ENCODE measurements at regions not wholly inside any gene's neighbourhood (a gene's known extent, or its start where the extent isn't known, plus 50 kb on each side); places are given as distances from the start of the nearest gene placed in this dataset.

DNA sequence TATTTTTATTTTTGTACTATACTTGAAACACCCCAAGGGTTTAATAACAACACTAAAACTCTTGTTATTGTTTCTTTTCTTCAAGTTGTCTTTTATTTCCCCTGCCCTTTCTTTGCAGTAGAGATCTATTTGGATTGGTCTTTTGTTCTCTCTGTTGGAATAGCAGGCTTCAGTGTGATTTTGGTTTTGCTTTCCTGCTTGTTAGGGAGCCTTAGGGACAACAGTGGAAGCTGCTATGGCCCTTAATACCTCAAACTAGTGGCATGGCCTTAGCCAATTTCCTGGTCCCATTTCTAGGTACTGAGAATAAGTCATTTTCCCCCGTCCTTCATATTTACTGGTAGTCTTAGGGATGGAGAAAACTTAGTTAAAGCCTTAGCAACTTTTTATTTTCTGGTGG, 535.4 kb upstream of the NDST4 start:
- no peak for DNase-seq
- Histone ChIP-seq H4K20me1 (ENCODE audit: control insufficient read depth, insufficient read depth, insufficient read length) (no peaks in the 10 kb centered on the region), H3K79me2 (ENCODE audit: insufficient read depth, low read length) (no peaks in the 10 kb centered on the region), H2BK20ac (ENCODE audit: low read depth, low read length, poor library complexity, severe bottlenecking) (no peak overlapping the region), H3K4ac (ENCODE audit: low read depth, low read length) (no peak overlapping the region), H2BK5ac (ENCODE audit: insufficient read length, low read length) (no peak overlapping the region), H4K5ac (ENCODE audit: insufficient read length, low read depth, low read length) (no peak overlapping the region), H3K4me1 (ENCODE audit: insufficient read depth, low read length) (no peaks in the 10 kb centered on the region), H3K9ac (ENCODE audit: extremely low read depth, insufficient read length, low read length) (no peak overlapping the region), H3K14ac (ENCODE audit: insufficient read depth, low read length) (no peak overlapping the region), H3K56ac (ENCODE audit: insufficient read length, low read depth, low read length) (no peak overlapping the region), H3K18ac (ENCODE audit: insufficient read length, low read depth, low read length) (no peak overlapping the region), H3K27ac (ENCODE audit: insufficient read length, low read depth, low read length) (no peak overlapping the region), H2AK5ac (ENCODE audit: insufficient read length, low read length) (no peak overlapping the region), H3K23me2 (ENCODE audit: insufficient read length, low read depth, low read length, poor library complexity, severe bottlenecking) (no peaks in the 10 kb centered on the region), H4K8ac (replicated peaks; ENCODE audit: insufficient read length, low read depth, low read length) (no peak overlapping the region), H2BK120ac (ENCODE audit: low read depth, low read length, poor library complexity, severe bottlenecking) (no peak overlapping the region), H2AFZ (ENCODE audit: low read length) (no peak overlapping the region), H3K23ac (ENCODE audit: insufficient read length, low read depth, low read length) (no peak overlapping the region), H3K9me3 (ENCODE audit: control insufficient read depth, low read depth, low read length) (no peaks in the 10 kb centered on the region), H4K91ac (ENCODE audit: insufficient read length, low read depth, low read length) (no peak overlapping the region), H2BK15ac (ENCODE audit: low read depth, low read length) (no peak overlapping the region), H3T11ph (ENCODE audit: low read length) (no peak overlapping the region), H3K79me1 (ENCODE audit: insufficient read depth, low read depth, low read length, poor library complexity, severe bottlenecking) (no peaks in the 10 kb centered on the region), H3K4me2 (ENCODE audit: insufficient read depth, insufficient read length, low read length) (no peak overlapping the region), H3K27me3 (ENCODE audit: insufficient read depth, low read length) (no peaks in the 10 kb centered on the region), H2BK12ac (ENCODE audit: insufficient read length, low read depth, low read length) (no peak overlapping the region)
- no peak overlapping the region for H3K4me3 Mint-ChIP-seq
- no peaks in the 10 kb centered on the region; a peak in 1 of 7 replicates for H3K36me3 Mint-ChIP-seq (ENCODE audit: insufficient read depth in 1 of 3, low read depth in 3 of 3)
- no peaks in the 10 kb centered on the region for H3K27me3 Mint-ChIP-seq (ENCODE audit: low read depth)
- TF ChIP-seq, protein P1, sequence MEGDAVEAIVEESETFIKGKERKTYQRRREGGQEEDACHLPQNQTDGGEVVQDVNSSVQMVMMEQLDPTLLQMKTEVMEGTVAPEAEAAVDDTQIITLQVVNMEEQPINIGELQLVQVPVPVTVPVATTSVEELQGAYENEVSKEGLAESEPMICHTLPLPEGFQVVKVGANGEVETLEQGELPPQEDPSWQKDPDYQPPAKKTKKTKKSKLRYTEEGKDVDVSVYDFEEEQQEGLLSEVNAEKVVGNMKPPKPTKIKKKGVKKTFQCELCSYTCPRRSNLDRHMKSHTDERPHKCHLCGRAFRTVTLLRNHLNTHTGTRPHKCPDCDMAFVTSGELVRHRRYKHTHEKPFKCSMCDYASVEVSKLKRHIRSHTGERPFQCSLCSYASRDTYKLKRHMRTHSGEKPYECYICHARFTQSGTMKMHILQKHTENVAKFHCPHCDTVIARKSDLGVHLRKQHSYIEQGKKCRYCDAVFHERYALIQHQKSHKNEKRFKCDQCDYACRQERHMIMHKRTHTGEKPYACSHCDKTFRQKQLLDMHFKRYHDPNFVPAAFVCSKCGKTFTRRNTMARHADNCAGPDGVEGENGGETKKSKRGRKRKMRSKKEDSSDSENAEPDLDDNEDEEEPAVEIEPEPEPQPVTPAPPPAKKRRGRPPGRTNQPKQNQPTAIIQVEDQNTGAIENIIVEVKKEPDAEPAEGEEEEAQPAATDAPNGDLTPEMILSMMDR (conservative IDR thresholded peaks at IDR 0.05), result no peak
- no CpG with 5 or more reads among the region's 1 CpG for whole genome bisulfite sequencing (ENCODE audit: extremely low coverage, insufficient read length, low lambda C conversion rate)
- H3K9me3 Mint-ChIP-seq, result no peaks in the 10 kb centered on the region; a peak in 1 of 5 replicates
- no peaks in the 10 kb centered on the region for H3K4me1 Mint-ChIP-seq
- no peak overlapping the region; a peak in 1 of 7 replicates for H3K27ac Mint-ChIP-seq
